H1 (cell line): ENCODE measurements at regions not wholly inside any gene's neighbourhood (a gene's known extent, or its start where the extent isn't known, plus 50 kb on each side); places are given as distances from the start of the nearest gene placed in this dataset.

Experiments
- BCL11A ChIP-seq, 2 experiments: IDR thresholded peaks; one replicate each; pipeline ENCODE4 v1.6.1; 2011; ENCODE audit warnings: low read depth in 2 of 2, low read length in 2 of 2, mild to moderate bottlenecking in 2 of 2
- JUN ChIP-seq: IDR thresholded peaks from 2 replicates; pipeline ENCODE4 v1.6.1; 2011; ENCODE audit warnings: low read depth, mild to moderate bottlenecking, improper control_type of control experiment, low read length
- SIN3A ChIP-seq, 2 experiments: IDR thresholded peaks in 1 of 2; conservative IDR thresholded peaks in 1 of 2; 2 replicates each; pipeline ENCODE4 v1.6.1; 2011 to 2012; ENCODE audit warnings: low read length in 2 of 2, improper control_type of control experiment in 1 of 2, low read depth in 1 of 2, mild to moderate bottlenecking in 1 of 2
- TF ChIP-seq, protein P1 (sequence below): IDR thresholded peaks from 2 replicates; pipeline ENCODE4 v1.6.1; 2011; ENCODE audit warnings: low read depth, mild to moderate bottlenecking, low read length; ENCODE audit not compliant: insufficient read depth
- TF ChIP-seq, protein P2 (sequence below): IDR thresholded peaks from 2 replicates; pipeline ENCODE4 v1.6.1; 2012; ENCODE audit warnings: inconsistent platforms

DNA sequence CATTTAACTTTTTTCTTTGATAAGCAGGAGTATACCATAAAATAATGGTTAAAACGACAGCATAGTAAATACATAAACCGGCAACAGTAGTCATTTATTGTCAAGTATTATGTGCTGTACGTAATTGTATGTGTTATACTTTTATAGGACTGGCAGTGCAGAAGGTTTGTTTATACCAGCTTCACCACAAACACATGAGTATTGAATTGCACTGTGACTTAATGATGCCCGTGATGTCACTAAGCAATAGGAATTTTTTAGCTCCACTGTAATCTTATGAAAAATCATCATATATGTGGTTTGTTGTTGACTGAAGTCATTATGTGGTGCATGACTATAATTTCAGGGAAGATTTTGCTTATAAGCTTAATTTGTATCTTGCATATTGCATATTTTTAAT lies 424.6 kb downstream of the PABPC4L start (continued):
- TF ChIP-seq JUN (no peak), BCL11A (IDR thresholded peaks at IDR 0.05; ENCODE audit: low read depth in 2 of 2, low read length in 2 of 2) (no peak), SIN3A (conservative IDR thresholded peaks at IDR 0.05 in 1 of 2, IDR thresholded peaks at IDR 0.05 in 1 of 2; ENCODE audit: low read depth in 1 of 2, low read length in 2 of 2) (no peak)
- TF ChIP-seq, protein P1, sequence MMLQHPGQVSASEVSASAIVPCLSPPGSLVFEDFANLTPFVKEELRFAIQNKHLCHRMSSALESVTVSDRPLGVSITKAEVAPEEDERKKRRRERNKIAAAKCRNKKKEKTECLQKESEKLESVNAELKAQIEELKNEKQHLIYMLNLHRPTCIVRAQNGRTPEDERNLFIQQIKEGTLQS = no peak
- TF ChIP-seq, protein P2, sequence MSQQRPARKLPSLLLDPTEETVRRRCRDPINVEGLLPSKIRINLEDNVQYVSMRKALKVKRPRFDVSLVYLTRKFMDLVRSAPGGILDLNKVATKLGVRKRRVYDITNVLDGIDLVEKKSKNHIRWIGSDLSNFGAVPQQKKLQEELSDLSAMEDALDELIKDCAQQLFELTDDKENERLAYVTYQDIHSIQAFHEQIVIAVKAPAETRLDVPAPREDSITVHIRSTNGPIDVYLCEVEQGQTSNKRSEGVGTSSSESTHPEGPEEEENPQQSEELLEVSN = no peak
